Vagina (tissue), 2 donors: ENCODE measurements at regions not wholly inside any gene's neighbourhood (a gene's known extent, or its start where the extent isn't known, plus 50 kb on each side); places are given as distances from the start of the nearest gene placed in this dataset.
A peak's percentile ranks its signal among the peaks of the same experiment; 100 is the strongest.

Experiments
- DNase-seq, 2 donors: peaks; one replicate each; pipeline ENCODE4 v3.0.0-alpha.2; 2017; ENCODE audit errors: extremely low spot score in 2 of 2
- H3K27ac ChIP-seq: fragments of 200-600 bp; sonication (generic); one replicate; pipeline ENCODE4 v1.5.1; 2019
- H3K27me3 ChIP-seq: fragments of 200-600 bp; sonication (generic); one replicate; pipeline ENCODE4 v1.5.1; 2019
- H3K36me3 ChIP-seq, 2 donors: fragments of 200-600 bp; sonication (generic); one replicate each; pipeline ENCODE4 v1.5.1; 2017 to 2019
- H3K4me1 ChIP-seq: fragments of 200-600 bp; sonication (generic); one replicate; pipeline ENCODE4 v1.5.1; 2019
- H3K4me3 ChIP-seq, 2 donors: fragments of 200-600 bp; sonication (generic); 1 replicate in 1 of 2; 2 replicates in 1 of 2; pipeline ENCODE4 v1.5.1; 2016 to 2019
- H3K9me3 ChIP-seq: fragments of 200-600 bp; sonication (generic); one replicate; pipeline ENCODE4 v1.5.1; 2019
- CTCF ChIP-seq, 3 experiments: fragments of 450-650 bp in 2 of 3; fragments of 200-600 bp in 1 of 3; sonication (generic) in 1 of 3; IDR thresholded peaks; one replicate each; pipeline ENCODE4 v1.5.1; 2017 to 2019; ENCODE audit warnings: antibody characterized with exemption in 3 of 3, mild to moderate bottlenecking in 2 of 3, moderate library complexity in 2 of 3
- POLR2A ChIP-seq, 2 donors: fragments of 450-650 bp; IDR thresholded peaks; one replicate each; pipeline ENCODE4 v1.6.1; 2017; ENCODE audit warnings: antibody characterized with exemption in 2 of 2, mild to moderate bottlenecking in 2 of 2, moderate library complexity in 2 of 2
- POLR2AphosphoS5 ChIP-seq, 2 donors: sonication (generic); formaldehyde crosslinking; IDR thresholded peaks; one replicate each; pipeline ENCODE4 v1.9.0; 2017; ENCODE audit warnings: antibody characterized with exemption in 2 of 2, mild to moderate bottlenecking in 2 of 2, low read depth in 1 of 2; ENCODE audit not compliant: insufficient read depth in 1 of 2
- intact Hi-C: fragments of 100-400 bp; cut with DNase I; formaldehyde crosslinking; loops from one replicate; pipeline ENCODE4 v1.15.1; 2023

- no peak for DNase-seq
- H3K4me1 ChIP-seq: no peaks in the 10 kb centered on the region
- intact Hi-C loops: no loop called here
- H3K4me3 ChIP-seq: no peak overlapping the region
- H3K36me3 ChIP-seq: no peaks in the 10 kb centered on the region
- H3K9me3 ChIP-seq: no peaks in the 10 kb centered on the region
- TF ChIP-seq CTCF (IDR thresholded peaks at IDR 0.05) (no peak), POLR2A (IDR thresholded peaks at IDR 0.05) (no peak)
- H3K27me3 ChIP-seq: no peaks in the 10 kb centered on the region
- no peak overlapping the region for H3K27ac ChIP-seq
Measured at GRCh38 chr1:34524783-34525182, 230.1 kb upstream of the GJB5 start.

- H3K27me3 ChIP-seq: no peaks in the 10 kb centered on the region
- no peaks in the 10 kb centered on the region for H3K9me3 ChIP-seq
- TF ChIP-seq POLR2AphosphoS5 (IDR thresholded peaks at IDR 0.05; ENCODE audit: insufficient read depth in 1 of 2, low read depth in 1 of 2) (no peak), CTCF (IDR thresholded peaks at IDR 0.05) (no peak), POLR2A (IDR thresholded peaks at IDR 0.05) (no peak)
- H3K27ac ChIP-seq: no peak overlapping the region
- no peak for DNase-seq
- intact Hi-C loops: no loop called here
- H3K36me3 ChIP-seq: no peaks in the 10 kb centered on the region
- no peak overlapping the region for H3K4me3 ChIP-seq
- H3K4me1 ChIP-seq: no peaks in the 10 kb centered on the region
Measured at GRCh38 chr1:34529935-34530859, 224.7 kb upstream of the GJB5 start.

GRCh38 chr1:34532113-34532512 lies 222.7 kb upstream of the GJB5 start:
- H3K36me3 ChIP-seq: no peaks in the 10 kb centered on the region
- H3K27me3 ChIP-seq: no peaks in the 10 kb centered on the region
- H3K27ac ChIP-seq: no peak overlapping the region
- no peak overlapping the region for H3K4me3 ChIP-seq
- TF ChIP-seq CTCF (IDR thresholded peaks at IDR 0.05) (no peak), POLR2A (IDR thresholded peaks at IDR 0.05) (no peak), POLR2AphosphoS5 (IDR thresholded peaks at IDR 0.05; ENCODE audit: insufficient read depth in 1 of 2, low read depth in 1 of 2) (no peak)
- no peaks in the 10 kb centered on the region for H3K4me1 ChIP-seq
- H3K9me3 ChIP-seq: no peaks in the 10 kb centered on the region
- no peak for DNase-seq
- intact Hi-C loops: no loop called here

GRCh38 chr1:34538481-34538880 lies 216.4 kb upstream of the GJB5 start:
- Histone ChIP-seq H3K9me3 (no peaks in the 10 kb centered on the region), H3K36me3 (no peaks in the 10 kb centered on the region), H3K27ac (no peak overlapping the region), H3K4me3 (no peak overlapping the region), H3K27me3 (no peaks in the 10 kb centered on the region), H3K4me1 (no peaks in the 10 kb centered on the region)
- no peak for DNase-seq
- intact Hi-C loops: no loop called here
- no peak for TF ChIP-seq CTCF (IDR thresholded peaks at IDR 0.05)
- no peak for TF ChIP-seq POLR2AphosphoS5 (IDR thresholded peaks at IDR 0.05; ENCODE audit: insufficient read depth in 1 of 2, low read depth in 1 of 2)
- no peak for TF ChIP-seq POLR2A (IDR thresholded peaks at IDR 0.05)

- no peaks in the 10 kb centered on the region for H3K9me3 ChIP-seq
- no peaks in the 10 kb centered on the region for H3K4me1 ChIP-seq
- H3K4me3 ChIP-seq: no peak overlapping the region
- no peak for TF ChIP-seq POLR2A (IDR thresholded peaks at IDR 0.05)
- TF ChIP-seq CTCF (IDR thresholded peaks at IDR 0.05): no peak
- TF ChIP-seq POLR2AphosphoS5 (IDR thresholded peaks at IDR 0.05; ENCODE audit: insufficient read depth in 1 of 2, low read depth in 1 of 2): no peak
- intact Hi-C loops: no loop called here
- H3K27ac ChIP-seq: no peak overlapping the region
- no peaks in the 10 kb centered on the region for H3K36me3 ChIP-seq
- no peaks in the 10 kb centered on the region for H3K27me3 ChIP-seq
- peak in 1 of 2 donors; percentile 44 for DNase-seq
Measured at GRCh38 chr1:34547046-34547674, 207.7 kb upstream of the GJB5 start.
